Astrocyte of the spinal cord (primary cell): ENCODE measurements at regions not wholly inside any gene's neighbourhood (a gene's known extent, or its start where the extent isn't known, plus 50 kb on each side); places are given as distances from the start of the nearest gene placed in this dataset.
A peak's percentile ranks its signal among the peaks of the same experiment; 100 is the strongest.

Experiments used
- DNase-seq: peaks from one replicate; pipeline ENCODE4 v3.0.0; 2011; ENCODE audit warnings: low read depth, low spot score
- H3K4me3 ChIP-seq: 2 replicates; pipeline ENCODE4 v1.5.1; 2011; ENCODE audit warnings: low read depth, mild to moderate bottlenecking, low read length, moderate library complexity
- CTCF ChIP-seq: IDR thresholded peaks from 2 replicates; pipeline ENCODE4 v1.5.1; 2012; ENCODE audit warnings: low read depth, mild to moderate bottlenecking, low read length, inconsistent platforms
- in situ Hi-C: cut with HindIII; loops from 2 replicates; pipeline ENCODE4 v1.10.0; 2017; ENCODE audit warnings: low sequenced_read_pairs

DNA sequence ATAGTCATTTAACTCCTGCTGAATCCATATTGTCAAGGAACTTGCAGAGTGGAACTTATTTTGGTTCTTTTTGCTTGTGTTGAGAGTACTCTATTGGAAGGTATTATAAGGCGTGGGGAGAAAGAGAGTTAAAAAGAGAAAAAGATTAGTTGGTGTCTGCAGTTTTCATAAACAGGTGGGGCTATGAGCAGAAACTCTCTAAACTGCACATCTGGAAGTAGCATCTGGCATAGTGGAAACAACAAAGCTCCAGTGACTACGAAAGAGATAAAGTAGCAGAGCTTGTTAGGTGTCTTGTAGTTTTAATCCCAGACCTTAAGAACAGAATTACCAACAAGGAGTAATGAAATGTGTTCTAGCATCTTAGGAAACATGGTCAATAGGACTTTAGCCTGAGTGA is 148.8 kb upstream of the SGO1 start:
- H3K4me3 ChIP-seq: no peak overlapping the region
- no peak for DNase-seq
- in situ Hi-C loops: no loop called here
- no peak for TF ChIP-seq CTCF

DNA sequence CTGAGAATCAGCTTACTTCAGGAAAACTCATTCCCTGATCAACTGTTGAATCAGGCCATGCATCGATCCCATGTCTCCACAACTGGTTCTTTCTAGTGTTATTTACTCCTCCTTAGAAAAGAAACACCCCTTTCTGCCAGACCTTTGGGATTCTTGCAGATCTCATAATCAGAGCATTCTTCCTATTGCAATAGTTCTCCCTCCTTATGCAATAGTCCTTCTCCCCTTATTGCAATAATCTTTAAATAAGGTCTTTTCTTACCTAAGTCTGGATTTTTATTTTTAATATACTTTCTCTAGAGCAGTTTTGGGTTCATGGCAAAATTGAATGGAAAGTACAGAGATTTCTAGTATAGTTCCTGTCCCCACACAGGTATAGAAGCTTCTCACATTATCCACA is 141.9 kb upstream of the SGO1 start:
- TF ChIP-seq CTCF: no peak
- in situ Hi-C loops: no loop called here
- DNase-seq: no peak
- H3K4me3 ChIP-seq: no peak overlapping the region

- DNase-seq: peak; percentile 43
- H3K4me3 ChIP-seq: no peak overlapping the region
- no peak for TF ChIP-seq CTCF
- in situ Hi-C loops: no loop called here
Observed at GRCh38 chr3:20326541-20326940, 140.5 kb upstream of the SGO1 start.

DNA sequence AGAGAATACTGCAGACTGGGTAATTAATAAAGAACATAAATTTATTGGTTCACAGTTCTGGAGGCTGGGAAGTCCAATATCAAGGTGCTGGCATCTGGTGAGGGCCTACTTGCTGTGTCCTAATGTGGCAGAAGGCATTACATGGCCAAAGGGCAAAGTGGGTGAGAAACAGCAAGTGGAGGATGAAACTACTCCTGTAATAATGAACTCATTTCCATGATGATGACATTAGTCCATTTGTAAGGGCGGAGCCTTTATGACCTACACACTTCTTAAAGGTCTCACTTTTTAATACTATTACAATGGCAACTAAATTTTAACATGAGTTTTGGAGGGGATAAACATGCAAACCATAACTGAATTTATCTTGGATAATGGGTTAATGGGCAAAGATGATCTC is 139.6 kb upstream of the SGO1 start:
- TF ChIP-seq CTCF: no peak
- no peak overlapping the region for H3K4me3 ChIP-seq
- no peak for DNase-seq
- in situ Hi-C loops: no loop called here

- no peak overlapping the region for H3K4me3 ChIP-seq
- in situ Hi-C loops: no loop called here
- peak; percentile 46 for DNase-seq
- TF ChIP-seq CTCF: no peak
Observed at GRCh38 chr3:20324664-20325478, 138.9 kb upstream of the SGO1 start.

GRCh38 chr3:20323307-20323927 is 137.4 kb upstream of the SGO1 start:
- no peak for DNase-seq
- in situ Hi-C loops: no loop called here
- no peak overlapping the region for H3K4me3 ChIP-seq
- no peak for TF ChIP-seq CTCF
